ENCODE measurements at regions not wholly inside any gene's neighbourhood (a gene's known extent, or its start where the extent isn't known, plus 50 kb on each side); places are given as distances from the start of the nearest gene placed in this dataset.
"Not testable (repeated sequence)": the region's sequence is repeated elsewhere in the genome, so short reads cannot be mapped to it uniquely, and the experiment has no call there.

GRCh38 chr5:119897537-119898370, 268.4 kb downstream of the FAM170A start:
- no peak for DNase-seq

GRCh38 chr5:119899981-119900380, 270.6 kb downstream of the FAM170A start:
- DNase-seq = no peak

DNA sequence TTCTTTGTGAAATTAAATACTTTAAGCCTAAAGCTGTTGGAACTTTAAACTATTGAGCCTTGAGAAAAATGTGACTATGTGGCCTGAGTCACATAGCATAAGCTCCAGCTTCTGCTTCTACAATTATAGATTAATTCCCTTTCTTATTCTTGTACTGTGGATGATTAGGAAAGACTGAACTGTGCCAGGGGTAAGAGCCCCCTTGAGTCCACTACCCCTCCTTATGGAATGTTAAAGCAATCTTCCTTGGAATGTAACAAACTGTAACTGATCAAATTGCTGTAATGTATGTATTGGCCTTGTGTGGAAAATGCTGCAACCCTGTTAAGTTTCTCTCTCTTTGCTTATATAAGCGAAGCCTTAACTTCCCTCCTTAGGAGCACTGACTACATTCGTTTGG, 273.2 kb downstream of the FAM170A start:
- peak; percentile 24 for DNase-seq

DNA sequence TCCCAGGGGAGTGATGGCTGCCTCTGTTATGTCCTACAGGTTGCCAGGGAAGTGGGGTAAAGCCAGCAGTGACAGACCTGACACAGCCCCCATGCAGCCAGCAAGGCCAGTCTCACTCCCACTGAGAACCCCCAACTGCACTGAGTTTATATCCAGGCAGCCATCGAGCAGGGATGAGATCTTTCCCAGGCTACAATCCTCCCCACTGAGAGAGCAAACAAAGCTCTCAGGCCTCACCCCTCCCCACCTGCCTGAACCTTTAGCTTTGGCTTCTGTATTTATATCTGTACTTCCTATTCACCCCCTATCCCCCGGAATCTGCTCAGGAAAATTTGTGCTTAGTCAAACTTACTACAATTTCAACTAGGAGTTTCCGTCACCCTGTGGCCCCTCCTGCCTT, 284.1 kb downstream of the FAM170A start:
- DNase-seq = no peak

GRCh38 chr5:119919279-119919678, 289.9 kb downstream of the FAM170A start:
- no peak for DNase-seq

DNA sequence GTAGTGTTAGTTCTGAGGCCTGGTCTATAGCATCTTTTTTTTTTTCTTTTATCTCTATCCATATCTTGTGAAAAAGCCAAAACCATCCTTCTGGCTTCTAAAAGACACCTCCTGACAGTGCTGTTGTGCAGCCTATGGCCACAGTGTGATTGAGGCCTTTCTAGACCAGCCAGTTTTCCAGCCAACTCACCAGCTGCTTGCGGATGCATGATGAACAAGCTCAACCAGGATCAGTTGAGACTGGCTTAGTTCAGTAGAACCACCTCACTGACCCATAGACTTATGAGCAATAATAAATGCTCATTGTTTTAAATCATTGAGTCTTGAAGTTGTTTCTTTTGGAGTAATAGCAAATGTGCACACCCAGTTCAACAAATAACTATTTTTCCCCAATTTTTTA, 296.9 kb downstream of the FAM170A start:
- no peak for DNase-seq

DNA sequence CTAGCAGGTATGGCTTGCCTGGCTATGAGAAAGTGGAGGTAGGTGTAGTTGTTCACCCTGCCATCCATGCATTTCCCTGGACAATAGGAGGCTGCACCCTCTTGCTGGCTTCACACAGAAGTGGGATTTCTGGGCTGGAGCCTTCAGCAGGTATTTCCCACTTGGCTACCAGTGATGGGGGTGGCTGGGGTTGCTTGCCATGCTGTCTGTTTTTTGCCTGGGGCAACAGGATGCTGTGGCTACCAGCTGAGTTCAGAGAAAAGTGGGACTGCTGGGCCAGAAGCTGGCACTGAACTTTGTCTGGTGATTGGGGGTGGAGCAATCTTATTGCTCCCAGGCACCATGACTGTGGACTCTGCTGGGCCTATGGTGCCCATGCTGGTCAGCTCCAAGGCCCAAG, 299.6 kb downstream of the FAM170A start:
- DNase-seq = no peak

DNA sequence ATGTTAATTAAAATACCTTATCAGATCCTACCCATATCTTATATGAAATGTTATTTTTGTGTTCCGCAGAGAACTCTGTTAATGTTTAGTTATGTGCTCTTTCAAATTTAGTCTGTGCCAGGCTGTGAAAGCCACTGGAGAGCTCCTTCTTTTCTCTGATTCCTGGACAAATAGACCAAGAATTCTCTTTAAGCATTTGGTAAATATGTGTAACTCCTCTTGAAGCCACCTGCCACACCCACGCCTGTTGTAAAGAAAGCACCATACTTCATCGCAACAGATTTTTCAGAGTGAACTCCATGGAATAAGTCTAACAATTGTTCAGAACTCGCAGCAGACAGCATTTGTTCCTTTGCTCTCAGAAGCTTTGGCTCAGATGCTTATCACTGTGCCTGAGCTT, 301.1 kb downstream of the FAM170A start:
- no peak for DNase-seq

GRCh38 chr5:119943148-119943547, 313.8 kb downstream of the FAM170A start:
- no peak for DNase-seq

DNA sequence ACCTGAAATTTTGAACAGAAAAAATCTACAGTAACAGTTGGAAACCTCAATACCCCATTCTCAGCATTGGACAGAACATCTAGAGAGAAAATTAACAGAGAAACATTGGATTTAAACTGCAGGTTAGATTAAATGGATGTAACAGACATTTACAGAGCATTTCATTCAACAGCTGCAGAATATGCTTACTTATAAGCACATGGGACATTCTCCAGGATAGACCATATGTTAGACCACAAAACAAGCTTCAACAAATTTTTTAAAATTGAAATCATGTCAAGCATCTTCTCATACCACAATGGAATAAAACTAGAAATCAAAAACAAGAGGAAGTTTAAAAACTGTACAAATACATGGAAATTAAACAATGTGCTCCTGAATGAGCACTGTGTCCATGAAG, 316.3 kb downstream of the FAM170A start:
- no peak for DNase-seq

- DNase-seq = no peak
These were observed 318.8 kb downstream of the FAM170A start for GRCh38 chr5:119948162-119948561.

- no peak for DNase-seq
These were observed 320.2 kb downstream of the FAM170A start for GRCh38 chr5:119949426-119949999.

GRCh38 chr5:119951330-119951934, 322.1 kb downstream of the FAM170A start:
- DNase-seq = no peak

- DNase-seq = no peak
These were observed 324.1 kb downstream of the FAM170A start for GRCh38 chr5:119953474-119953873.

GRCh38 chr5:119954106-119954505, 324.7 kb downstream of the FAM170A start:
- DNase-seq = no peak

DNA sequence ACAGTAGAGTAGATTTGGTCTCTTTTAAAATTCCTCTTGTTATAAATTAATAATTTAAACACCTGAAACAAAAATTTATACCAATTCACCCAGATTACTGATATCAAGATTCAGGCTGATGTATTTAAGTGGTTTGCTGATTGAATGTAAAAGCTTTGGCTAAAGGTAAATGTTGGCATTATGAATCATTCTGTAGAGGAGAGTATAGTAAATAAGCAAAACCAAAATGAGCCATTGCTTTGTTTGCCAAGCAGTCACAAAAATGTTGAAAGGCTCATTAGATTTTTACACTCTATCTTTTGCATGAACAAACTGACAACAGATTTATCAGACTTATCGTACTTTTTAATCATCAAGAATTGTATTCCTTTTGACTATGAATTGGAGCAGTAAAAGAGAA, 332.6 kb downstream of the FAM170A start:
- no peak for DNase-seq

DNA sequence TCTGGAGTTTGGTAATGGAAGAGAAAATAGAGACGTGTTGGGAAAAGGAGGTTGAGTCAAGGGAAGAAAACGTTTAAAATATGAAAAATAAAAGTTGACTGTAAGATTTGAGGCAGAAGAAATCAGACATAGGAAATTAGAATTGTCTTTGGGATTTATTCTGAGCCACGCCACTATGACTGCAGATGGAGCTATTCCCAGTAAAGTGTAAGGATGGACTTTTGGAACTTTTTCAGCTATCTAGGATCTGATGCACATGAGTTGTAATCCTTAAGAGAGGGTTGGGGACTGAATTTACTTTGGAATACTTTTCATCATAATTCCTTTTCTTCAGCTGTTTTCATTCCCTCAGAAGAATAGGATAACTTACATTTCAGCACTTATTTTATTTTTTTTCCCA, 336.7 kb downstream of the FAM170A start:
- peak; percentile 34 for DNase-seq

DNA sequence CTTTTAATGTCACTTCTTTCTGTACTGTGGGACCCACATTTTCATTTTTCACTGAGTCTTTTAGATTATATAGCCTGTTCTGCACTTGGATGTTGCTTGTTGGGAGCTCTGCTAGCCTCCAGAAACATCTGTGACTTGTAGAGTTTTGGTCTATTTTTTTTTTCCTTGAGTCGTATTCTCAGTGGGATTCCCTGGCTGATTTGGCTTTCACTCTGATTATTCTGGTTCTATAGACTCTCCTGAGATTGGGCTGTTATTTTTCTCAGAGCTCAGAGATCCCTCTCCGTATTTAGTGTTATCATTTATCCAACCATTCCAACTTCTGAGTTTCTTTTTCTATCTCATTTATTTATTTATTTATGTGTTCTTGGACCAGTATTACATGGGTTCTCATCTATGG, 339.3 kb downstream of the FAM170A start:
- no peak for DNase-seq

DNA sequence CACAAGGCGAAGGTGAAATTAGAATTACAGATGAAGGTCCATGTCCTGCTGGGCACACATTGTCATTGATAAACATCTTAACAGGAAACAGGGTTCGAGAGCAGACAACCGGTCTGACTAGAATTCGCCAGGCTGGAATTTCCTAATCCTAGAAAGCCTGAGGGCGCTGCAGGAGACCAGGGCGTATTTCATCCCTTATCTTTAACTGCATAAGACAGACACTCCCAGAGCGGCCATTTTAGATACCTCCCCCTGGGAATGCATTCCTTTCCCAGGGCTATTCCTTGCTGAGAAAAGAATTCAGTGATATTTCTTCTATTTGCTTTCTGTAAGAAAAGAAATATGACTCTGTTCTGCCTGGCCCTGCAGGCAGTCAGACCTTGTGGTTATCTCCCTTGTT, 357.7 kb downstream of the FAM170A start:
- DNase-seq = not testable (repeated sequence)

DNA sequence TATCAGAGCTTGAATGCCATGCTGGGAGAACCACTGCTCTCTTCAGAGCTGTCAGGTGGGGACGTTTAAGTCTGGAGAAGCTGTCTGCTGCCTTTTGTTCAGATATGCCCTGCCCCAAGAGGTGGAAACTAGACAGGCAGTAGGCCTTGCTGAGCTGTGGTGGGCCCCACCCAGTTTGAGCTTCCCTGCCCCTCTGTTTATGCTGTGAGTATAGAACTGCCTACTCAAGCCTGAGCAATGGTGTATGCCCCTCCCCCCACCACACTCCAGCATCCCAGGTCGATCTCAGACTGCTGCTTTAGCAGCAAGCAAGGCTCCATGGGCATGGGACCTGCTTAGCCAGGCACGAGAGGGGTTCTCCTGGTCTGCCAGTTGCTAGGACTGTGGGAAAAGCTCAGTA, 362.3 kb downstream of the FAM170A start:
- DNase-seq = no peak

DNA sequence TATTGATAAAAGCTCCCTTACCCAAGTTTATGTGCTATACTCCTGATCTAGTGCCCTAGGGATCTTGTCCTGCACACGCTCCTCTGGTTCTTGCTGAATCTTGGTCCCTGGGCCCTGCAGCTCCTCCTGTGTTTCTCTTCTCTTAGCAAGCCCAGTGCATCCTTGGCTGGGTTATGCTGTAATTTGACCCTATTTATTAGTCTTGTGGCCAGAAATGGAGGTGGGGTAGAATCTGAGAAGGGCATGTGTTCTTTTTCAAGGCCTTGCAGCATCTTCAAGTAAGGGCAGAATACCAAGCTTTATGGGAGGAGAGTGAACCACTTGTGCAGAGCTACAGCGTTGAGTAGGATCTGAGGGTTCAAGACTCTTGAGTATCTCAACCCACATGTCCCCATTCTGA, 366.8 kb downstream of the FAM170A start:
- DNase-seq = no peak

- DNase-seq = no peak
These were observed 378.2 kb downstream of the FAM170A start for GRCh38 chr5:120007598-120007997.

DNA sequence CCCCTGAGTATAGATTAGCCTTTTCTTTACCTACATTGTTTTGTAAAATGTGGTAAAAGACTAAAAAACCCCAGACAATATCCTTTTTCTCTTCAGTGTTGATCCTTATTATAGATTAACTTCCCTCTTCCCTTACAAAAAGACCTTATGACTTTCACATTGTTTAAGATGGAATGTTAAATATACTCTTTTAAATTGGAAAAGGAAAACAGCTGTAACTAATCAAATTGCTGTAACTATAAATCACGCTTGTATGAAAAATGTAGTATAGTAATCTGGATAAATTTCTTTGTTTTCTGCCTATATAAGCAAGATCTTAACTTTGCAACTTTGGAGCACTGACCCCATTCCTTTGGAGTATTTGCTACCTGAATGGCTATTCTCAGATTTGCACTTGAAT, 383.1 kb downstream of the FAM170A start:
- no peak for DNase-seq

- DNase-seq = no peak
These were observed 385.2 kb downstream of the FAM170A start for GRCh38 chr5:120014535-120014934.

Measured in eye (tissue), 1 donor.